CD14-positive monocyte (primary cell): ENCODE measurements at regions not wholly inside any gene's neighbourhood (a gene's known extent, or its start where the extent isn't known, plus 50 kb on each side); places are given as distances from the start of the nearest gene placed in this dataset.
"Not testable (repeated sequence)": the region's sequence is repeated elsewhere in the genome, so short reads cannot be mapped to it uniquely, and the experiment has no call there.

Experiments
- DNase-seq, 3 donors: peaks; one replicate each; pipeline ENCODE4 v3.0.0-alpha.2; 2011 to 2022
- H2AFZ ChIP-seq: 2 replicates; pipeline ENCODE4 v1.6.0; 2012; ENCODE audit warnings: mild to moderate bottlenecking, low read depth, low read length, inconsistent platforms; ENCODE audit not compliant: insufficient read depth, poor library complexity, severe bottlenecking
- H3K27ac ChIP-seq, 2 donors: 1 replicate in 1 of 2; 2 replicates in 1 of 2; pipeline ENCODE4 v1.5.1; 2012 to 2013; ENCODE audit warnings: low read length in 2 of 2, control low read depth in 1 of 2, inconsistent platforms in 1 of 2, low read depth in 1 of 2, mild to moderate bottlenecking in 1 of 2
- H3K27me3 ChIP-seq, 2 donors: one replicate each; pipeline versions ENCODE4 v1.6.0 to v1.6.1; 2011 to 2013; ENCODE audit warnings: low read length in 2 of 2; ENCODE audit not compliant: control insufficient read depth in 2 of 2, insufficient read depth in 2 of 2
- H3K36me3 ChIP-seq, 2 donors: replicated peaks in 1 of 2; 1 replicate in 1 of 2; 2 replicates in 1 of 2; pipeline versions ENCODE4 v1.5.1 to v1.6.1; 2012 to 2013; ENCODE audit warnings: low read length in 2 of 2, control low read depth in 1 of 2, inconsistent platforms in 1 of 2, mild to moderate bottlenecking in 1 of 2; ENCODE audit not compliant: insufficient read depth in 2 of 2, control insufficient read depth in 1 of 2
- H3K4me1 ChIP-seq, 2 donors: 1 replicate in 1 of 2; 2 replicates in 1 of 2; pipeline versions ENCODE4 v1.5.1 to v1.6.1; 2012 to 2013; ENCODE audit warnings: low read length in 2 of 2, control low read depth in 1 of 2, inconsistent platforms in 1 of 2, mild to moderate bottlenecking in 1 of 2, moderate library complexity in 1 of 2; ENCODE audit not compliant: insufficient read depth in 2 of 2, control insufficient read depth in 1 of 2
- H3K4me2 ChIP-seq: replicated peaks from 2 replicates; pipeline ENCODE3; 2012; ENCODE audit warnings: low read length, moderate library complexity, mild to moderate bottlenecking; ENCODE audit not compliant: poor library complexity, severe bottlenecking; ENCODE audit errors: extremely low read depth
- H3K4me3 ChIP-seq, 3 experiments: fragments of 200-600 bp in 1 of 3; sonication (generic) in 1 of 3; replicated peaks in 1 of 3; 1 replicate in 2 of 3; 2 replicates in 1 of 3; pipeline ENCODE4 v1.5.1; 2011 to 2013; ENCODE audit warnings: low read length in 3 of 3, mild to moderate bottlenecking in 3 of 3, control low read depth in 2 of 3, low read depth in 2 of 3, inconsistent platforms in 1 of 3, moderate library complexity in 1 of 3
- H3K79me2 ChIP-seq: 2 replicates; pipeline ENCODE4 v1.6.0; 2012; ENCODE audit warnings: mild to moderate bottlenecking, control low read depth, inconsistent platforms, low read length, moderate library complexity; ENCODE audit not compliant: insufficient read depth
- H3K9ac ChIP-seq: 2 replicates; pipeline ENCODE4 v1.6.0; 2017; ENCODE audit warnings: low read length, mild to moderate bottlenecking; ENCODE audit not compliant: insufficient read depth, poor library complexity, severe bottlenecking
- H3K9me3 ChIP-seq, 2 donors: replicated peaks in 1 of 2; 1 replicate in 1 of 2; 2 replicates in 1 of 2; pipeline versions ENCODE4 v1.5.1 to v1.6.1; 2012 to 2013; ENCODE audit warnings: low read length in 2 of 2, control low read depth in 1 of 2; ENCODE audit not compliant: control insufficient read depth in 1 of 2, insufficient read depth in 1 of 2
- H4K20me1 ChIP-seq: 2 replicates; pipeline ENCODE4 v1.6.0; 2012; ENCODE audit warnings: mild to moderate bottlenecking, low read length, control low read depth, moderate library complexity; ENCODE audit not compliant: insufficient read depth
- H3K27ac Mint-ChIP-seq, 7 donors: one replicate each; pipeline ENCODE4 v1.8.0; 2020; ENCODE audit warnings: mild to moderate bottlenecking in 7 of 7, mixed read lengths in 7 of 7, moderate library complexity in 6 of 7, inconsistent platforms in 2 of 7
- H3K27me3 Mint-ChIP-seq, 3 donors: one replicate each; pipeline ENCODE4 v1.8.0; 2021 to 2022; ENCODE audit warnings: low read depth in 3 of 3, mild to moderate bottlenecking in 3 of 3, mixed read lengths in 3 of 3, moderate library complexity in 3 of 3, inconsistent platforms in 1 of 3
- H3K36me3 Mint-ChIP-seq, 2 donors: one replicate each; pipeline ENCODE4 v1.8.0; 2020; ENCODE audit warnings: mixed read lengths in 2 of 2, inconsistent platforms in 1 of 2, mild to moderate bottlenecking in 1 of 2
- H3K4me1 Mint-ChIP-seq: one replicate; pipeline ENCODE4 v1.8.0; 2020; ENCODE audit warnings: mild to moderate bottlenecking, mixed read lengths
- H3K4me3 Mint-ChIP-seq, 2 donors: one replicate each; pipeline ENCODE4 v1.8.0; 2020; ENCODE audit warnings: mild to moderate bottlenecking in 2 of 2, mixed read lengths in 2 of 2, moderate library complexity in 1 of 2
- H3K9me3 Mint-ChIP-seq, 7 donors: one replicate each; pipeline ENCODE4 v1.8.0; 2020 to 2022; ENCODE audit warnings: mixed read lengths in 7 of 7, mild to moderate bottlenecking in 6 of 7, moderate library complexity in 6 of 7, inconsistent platforms in 2 of 7
- CTCF ChIP-seq: fragments of 200-600 bp; IDR thresholded peaks from one replicate; pipeline ENCODE4 v1.8.0; 2022; ENCODE audit warnings: antibody characterized with exemption, mild to moderate bottlenecking
- WGBS: methylation state at CpG from one replicate; pipeline ENCODE4 v1.1.5; 2013; ENCODE audit warnings: missing lambda C conversion rate; ENCODE audit not compliant: insufficient coverage; 5-methylcytosine and 5-hydroxymethylcytosine counted together
- intact Hi-C, 2 donors: fragments of 100-400 bp; cut with micrococcal nuclease; formaldehyde crosslinking; loops; one replicate each; pipeline versions ENCODE4 v1.15.0 to v1.15.1; 2023

GRCh38 chr14:106618471-106618951 lies 1092.1 kb downstream of the TMEM121 start:
- intact Hi-C loops, H3K9me3 ChIP-seq, H4K20me1 ChIP-seq, H3K79me2 ChIP-seq, H3K9me3 Mint-ChIP-seq, H3K27me3 Mint-ChIP-seq, H3K36me3 ChIP-seq, H3K4me1 ChIP-seq, H3K4me2 ChIP-seq, H3K27ac ChIP-seq, H3K4me3 Mint-ChIP-seq, H3K4me3 ChIP-seq, H3K27me3 ChIP-seq, H2AFZ ChIP-seq, H3K9ac ChIP-seq, H3K36me3 Mint-ChIP-seq: not testable (repeated sequence)
- whole genome bisulfite sequencing: 50% methylated on average over 2 of the region's 9 CpGs
- peak in 2 of 3 donors; percentile 26 to 52 for DNase-seq
- peak overlapping the region in 1 of 7 donors; percentile 42 for H3K27ac Mint-ChIP-seq
- H3K4me1 Mint-ChIP-seq: peaks cover 12% of the 10 kb centered on the region
- TF ChIP-seq CTCF: peak; percentile 96

GRCh38 chr14:106619606-106620005 lies 1093.2 kb downstream of the TMEM121 start:
- no peak overlapping the region for H3K4me3 ChIP-seq
- H3K36me3 Mint-ChIP-seq: no peaks in the 10 kb centered on the region
- H3K9me3 ChIP-seq: no peaks in the 10 kb centered on the region
- no peak overlapping the region for H3K27ac ChIP-seq
- DNase-seq: peak in 1 of 3 donors; percentile 2
- H3K36me3 ChIP-seq: no peaks in the 10 kb centered on the region
- 0% methylated on average over 1 of the region's 1 CpG for WGBS
- H2AFZ ChIP-seq: no peak overlapping the region
- H3K4me2 ChIP-seq: no peak overlapping the region
- no peaks in the 10 kb centered on the region for H3K4me1 ChIP-seq
- H3K9me3 Mint-ChIP-seq: peaks cover 0 to 6% (median 0%) of the 10 kb centered on the region in 7 donors
- H4K20me1 ChIP-seq: no peaks in the 10 kb centered on the region
- H3K27me3 Mint-ChIP-seq: peaks cover 2 to 4% (median 2%) of the 10 kb centered on the region in 3 donors
- intact Hi-C loops: no loop called here
- no peak overlapping the region for H3K9ac ChIP-seq
- H3K27ac Mint-ChIP-seq: no peak overlapping the region
- H3K4me3 Mint-ChIP-seq: no peak overlapping the region
- TF ChIP-seq CTCF: no peak
- no peaks in the 10 kb centered on the region for H3K27me3 ChIP-seq
- H3K79me2 ChIP-seq: no peaks in the 10 kb centered on the region
- peaks cover 12% of the 10 kb centered on the region for H3K4me1 Mint-ChIP-seq
